Activated CD8-positive, alpha-beta T cell treated with anti-CD3 and anti-CD28 coated beads, Interleukin-2, amount 10 ng/mL, durations not matched to agents 7 days and 5 days (primary cell): ENCODE measurements at regions not wholly inside any gene's neighbourhood (a gene's known extent, or its start where the extent isn't known, plus 50 kb on each side); places are given as distances from the start of the nearest gene placed in this dataset.
"Not testable (repeated sequence)": the region's sequence is repeated elsewhere in the genome, so short reads cannot be mapped to it uniquely, and the experiment has no call there.

Experiments
- ATAC-seq: fragments of 150-1000 bp; cut with Tn5 transposase; one replicate; pipeline ENCODE4 v1.10.0; 2021; ENCODE audit warnings: moderate library complexity
- CTCF ChIA-PET: fragments of 350-600 bp; sonication (Branson Sonifier 250); formaldehyde crosslinking; loops from one replicate; lab custom pipeline; 2021; ENCODE audit warnings: antibody characterized with exemption; lab: Charles Lee
- POLR2A ChIA-PET: fragments of 350-600 bp; sonication (Branson Sonifier 250); formaldehyde crosslinking; loops from one replicate; lab custom pipeline; 2021; ENCODE audit warnings: antibody characterized with exemption; lab: Charles Lee
- DNase-seq: peaks from one replicate; pipeline ENCODE4 v3.0.0-alpha.2; 2020
- H3K27ac Mint-ChIP-seq: one replicate; pipeline ENCODE4 v1.8.0; 2021; ENCODE audit warnings: mild to moderate bottlenecking, mixed read lengths
- H3K27me3 Mint-ChIP-seq: one replicate; pipeline ENCODE4 v1.8.0; 2021; ENCODE audit warnings: low read depth, mixed read lengths
- H3K36me3 Mint-ChIP-seq: one replicate; pipeline ENCODE4 v1.8.0; 2021; ENCODE audit warnings: low read depth, mixed read lengths
- H3K4me1 Mint-ChIP-seq: one replicate; pipeline ENCODE4 v1.8.0; 2021; ENCODE audit warnings: low read depth, mixed read lengths
- H3K4me3 Mint-ChIP-seq: one replicate; pipeline ENCODE4 v1.8.0; 2021; ENCODE audit warnings: mild to moderate bottlenecking, mixed read lengths
- H3K9me3 Mint-ChIP-seq: one replicate; pipeline ENCODE4 v1.8.0; 2022; ENCODE audit warnings: mixed read lengths; ENCODE audit not compliant: insufficient read depth

- H3K27me3 Mint-ChIP-seq, POLR2A ChIA-PET, H3K4me1 Mint-ChIP-seq, CTCF ChIA-PET, H3K36me3 Mint-ChIP-seq, H3K27ac Mint-ChIP-seq, DNase-seq, H3K9me3 Mint-ChIP-seq, H3K4me3 Mint-ChIP-seq, ATAC-seq: not testable (repeated sequence)
Measured at GRCh38 chrX:107296184-107296583, 89.8 kb downstream of the DNAAF6 start.

GRCh38 chrX:107298276-107298675 lies 91.9 kb downstream of the DNAAF6 start:
- Mint-ChIP-seq H3K27me3 (peaks cover 3% of the 10 kb centered on the region), H3K27ac (no peak overlapping the region), H3K4me1 (no peaks in the 10 kb centered on the region), H3K9me3 (no peaks in the 10 kb centered on the region), H3K36me3 (no peaks in the 10 kb centered on the region), H3K4me3 (no peak overlapping the region)
- no peak for ATAC-seq
- POLR2A ChIA-PET, result no interaction called here
- no peak for DNase-seq
- CTCF ChIA-PET, result no interaction called here

DNA sequence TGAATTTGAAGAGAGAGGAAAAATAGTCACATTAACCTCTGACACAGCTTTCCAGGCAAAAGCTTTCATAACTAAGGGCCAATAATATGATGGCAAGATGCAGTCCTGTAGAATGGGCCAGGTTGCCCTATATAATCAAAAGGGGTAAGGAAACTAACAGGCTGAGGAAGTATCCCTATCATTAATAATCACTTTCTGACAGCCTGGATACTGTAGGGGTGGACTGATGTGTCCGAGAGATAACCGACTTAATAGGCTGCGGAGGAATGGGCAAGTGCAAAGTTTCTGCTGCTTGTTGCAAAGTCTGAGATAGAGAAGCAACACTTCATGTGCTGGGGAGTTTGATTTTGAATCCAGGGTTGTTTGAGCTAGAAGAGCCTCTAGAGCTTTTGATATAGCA lies 94.8 kb downstream of the DNAAF6 start:
- no peaks in the 10 kb centered on the region for H3K9me3 Mint-ChIP-seq
- H3K4me3 Mint-ChIP-seq, result no peak overlapping the region
- DNase-seq (no peak), ATAC-seq (no peak)
- POLR2A ChIA-PET, result no interaction called here
- H3K4me1 Mint-ChIP-seq, result no peaks in the 10 kb centered on the region
- peaks cover 8% of the 10 kb centered on the region for H3K27me3 Mint-ChIP-seq
- CTCF ChIA-PET, result no interaction called here
- no peaks in the 10 kb centered on the region for H3K36me3 Mint-ChIP-seq
- no peak overlapping the region for H3K27ac Mint-ChIP-seq

GRCh38 chrX:107304141-107304540 lies 97.7 kb downstream of the DNAAF6 start:
- Mint-ChIP-seq H3K27ac (no peak overlapping the region), H3K27me3 (peaks cover 10% of the 10 kb centered on the region), H3K4me1 (no peaks in the 10 kb centered on the region), H3K36me3 (no peaks in the 10 kb centered on the region), H3K9me3 (no peaks in the 10 kb centered on the region), H3K4me3 (no peak overlapping the region)
- DNase-seq (no peak), ATAC-seq (no peak)
- ChIA-PET CTCF (no interaction called here), POLR2A (no interaction called here)

DNA sequence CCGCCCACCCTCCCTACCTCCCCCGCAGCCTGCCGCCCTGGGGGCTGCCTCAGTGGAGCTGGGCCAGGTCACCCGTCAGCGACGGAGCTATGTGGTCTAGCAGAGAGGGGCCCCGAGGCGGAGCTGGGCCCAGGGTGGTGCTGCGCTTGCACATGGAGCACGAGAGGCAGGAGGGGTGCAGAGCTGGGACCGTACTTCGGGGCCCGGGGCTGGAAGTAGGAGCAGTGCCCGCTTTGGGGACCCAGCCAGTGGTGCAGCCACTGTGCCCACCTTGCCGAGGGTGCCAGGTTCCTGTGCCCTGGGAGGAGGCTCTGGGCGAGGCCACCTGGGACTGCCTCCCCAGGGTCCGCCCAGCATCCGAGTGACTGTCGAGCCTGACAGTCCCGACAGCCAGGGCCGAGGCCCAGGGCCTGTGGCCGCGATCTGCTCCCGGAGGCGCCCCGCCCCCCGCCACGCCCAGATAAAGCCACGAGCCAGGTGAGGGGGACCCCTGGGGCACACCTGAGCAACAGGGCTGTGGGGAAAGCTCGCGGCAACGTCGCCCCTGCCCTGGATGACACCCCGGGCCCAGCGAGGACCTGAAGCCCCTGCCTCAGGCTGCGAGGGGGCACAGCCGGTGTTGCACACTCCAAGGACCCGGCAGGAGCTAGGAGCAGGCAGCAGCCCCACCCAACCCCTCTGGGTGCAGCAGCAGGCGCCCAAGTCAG lies 117.5 kb downstream of the DNAAF6 start:
- Mint-ChIP-seq H3K27me3 (peaks cover 3% of the 10 kb centered on the region), H3K4me1 (no peaks in the 10 kb centered on the region), H3K36me3 (no peaks in the 10 kb centered on the region), H3K9me3 (no peaks in the 10 kb centered on the region), H3K27ac (no peak overlapping the region), H3K4me3 (no peak overlapping the region)
- ChIA-PET CTCF (no interaction called here), POLR2A (no interaction called here)
- DNase-seq (no peak), ATAC-seq (no peak)

- no peak overlapping the region for H3K4me3 Mint-ChIP-seq
- H3K27ac Mint-ChIP-seq, result no peak overlapping the region
- H3K36me3 Mint-ChIP-seq, result no peaks in the 10 kb centered on the region
- DNase-seq (peak; percentile 19), ATAC-seq (no peak)
- ChIA-PET CTCF (interaction anchor here (0.6 to 1.2 kb wide), 2 partner anchors 295 to 431 kb away, joined by 3 to 4 read pairs; no protein-coding TSS in a partner anchor), POLR2A (no interaction called here)
- no peaks in the 10 kb centered on the region for H3K9me3 Mint-ChIP-seq
- H3K4me1 Mint-ChIP-seq, result no peaks in the 10 kb centered on the region
- peaks cover 3% of the 10 kb centered on the region for H3K27me3 Mint-ChIP-seq
Measured at GRCh38 chrX:107324493-107325310, 118.3 kb downstream of the DNAAF6 start.

- H3K4me1 Mint-ChIP-seq, result no peaks in the 10 kb centered on the region
- H3K4me3 Mint-ChIP-seq, result no peak overlapping the region
- H3K27ac Mint-ChIP-seq, result no peak overlapping the region
- ATAC-seq (no peak), DNase-seq (no peak)
- H3K9me3 Mint-ChIP-seq, result no peaks in the 10 kb centered on the region
- H3K27me3 Mint-ChIP-seq, result peaks cover 3% of the 10 kb centered on the region
- ChIA-PET POLR2A (no interaction called here), CTCF (interaction anchor here (1.2 kb wide), 1 partner anchor 432 kb away, joined by 4 read pairs; no protein-coding TSS in a partner anchor)
- H3K36me3 Mint-ChIP-seq, result no peaks in the 10 kb centered on the region
Measured at GRCh38 chrX:107325467-107325866, 119.1 kb downstream of the DNAAF6 start.

- Mint-ChIP-seq H3K4me1 (no peaks in the 10 kb centered on the region), H3K9me3 (no peaks in the 10 kb centered on the region), H3K27ac (no peak overlapping the region), H3K4me3 (no peak overlapping the region), H3K36me3 (no peaks in the 10 kb centered on the region), H3K27me3 (no peaks in the 10 kb centered on the region)
- POLR2A ChIA-PET, result no interaction called here
- ATAC-seq, result no peak
- CTCF ChIA-PET, result no interaction called here
- DNase-seq, result no peak
Measured at GRCh38 chrX:107348051-107348450, 101.4 kb upstream of the FRMPD3 start.

- POLR2A ChIA-PET, result no interaction called here
- no peak overlapping the region for H3K27ac Mint-ChIP-seq
- no peaks in the 10 kb centered on the region for H3K27me3 Mint-ChIP-seq
Measured at GRCh38 chrX:107348990-107349389, 100.5 kb upstream of the FRMPD3 start.

DNA sequence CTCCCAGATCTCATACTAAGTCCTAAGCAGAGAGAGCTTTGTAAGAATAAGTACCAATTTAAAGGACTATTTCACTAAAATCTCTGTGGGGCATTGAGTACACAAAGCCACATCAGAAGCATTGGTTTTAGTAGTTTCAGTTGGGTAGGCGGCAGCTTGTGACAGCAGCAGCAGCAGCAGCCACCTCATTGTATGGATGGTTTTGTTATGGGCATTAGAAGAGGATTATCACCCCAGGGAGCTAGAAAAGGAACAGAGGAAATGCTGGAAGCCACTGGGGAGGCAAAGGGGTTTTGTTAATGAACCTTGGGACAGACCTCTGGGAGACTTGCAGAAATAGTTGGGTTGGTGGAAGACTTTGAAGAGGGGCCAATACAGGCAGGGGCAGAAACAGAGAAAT lies 93.9 kb upstream of the FRMPD3 start:
- no peaks in the 10 kb centered on the region for H3K4me1 Mint-ChIP-seq
- POLR2A ChIA-PET, result no interaction called here
- ATAC-seq (no peak), DNase-seq (no peak)
- no peaks in the 10 kb centered on the region for H3K36me3 Mint-ChIP-seq
- H3K9me3 Mint-ChIP-seq, result no peaks in the 10 kb centered on the region
- H3K27ac Mint-ChIP-seq, result no peak overlapping the region
- H3K27me3 Mint-ChIP-seq, result peaks cover 2% of the 10 kb centered on the region
- CTCF ChIA-PET, result no interaction called here
- H3K4me3 Mint-ChIP-seq, result no peak overlapping the region

More at GRCh38 chrX:107348990-107349389, 100.5 kb upstream of the FRMPD3 start:
- ATAC-seq (no peak), DNase-seq (no peak)
- no peaks in the 10 kb centered on the region for H3K9me3 Mint-ChIP-seq
- no peak overlapping the region for H3K4me3 Mint-ChIP-seq
- H3K4me1 Mint-ChIP-seq, result no peaks in the 10 kb centered on the region
- no peaks in the 10 kb centered on the region for H3K36me3 Mint-ChIP-seq
- CTCF ChIA-PET, result no interaction called here

DNA sequence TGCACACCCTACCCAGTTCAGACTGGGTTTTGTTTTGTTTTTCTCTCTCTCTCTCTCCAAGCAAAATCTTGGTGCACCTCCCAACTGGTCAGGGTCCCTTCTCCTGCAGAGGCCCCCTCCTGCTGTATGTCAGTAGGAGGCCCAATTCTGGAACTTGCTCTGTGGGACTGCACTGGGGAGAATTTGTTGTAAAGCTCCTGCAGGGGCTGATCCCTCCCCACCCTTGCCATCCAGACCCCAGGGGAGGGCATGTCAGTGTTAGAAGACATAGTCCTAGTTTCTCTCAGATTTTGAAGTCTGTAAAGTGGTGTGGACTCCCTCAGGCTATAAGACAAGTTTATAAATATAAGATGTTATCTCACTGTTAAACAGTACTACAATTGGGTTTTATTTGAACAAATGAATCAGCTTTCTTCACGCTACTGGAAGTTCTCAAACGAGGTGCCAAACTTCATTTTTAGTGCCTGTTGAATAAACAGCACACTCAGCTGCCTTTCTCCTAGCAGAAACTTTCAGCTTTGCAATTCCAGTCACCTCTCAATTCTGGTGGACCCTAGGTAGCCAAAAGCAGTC lies 88.6 kb upstream of the FRMPD3 start:
- Mint-ChIP-seq H3K4me3 (no peak overlapping the region), H3K27ac (no peak overlapping the region), H3K9me3 (no peaks in the 10 kb centered on the region), H3K4me1 (no peaks in the 10 kb centered on the region), H3K27me3 (peaks cover 2% of the 10 kb centered on the region), H3K36me3 (no peaks in the 10 kb centered on the region)
- DNase-seq (no peak), ATAC-seq (no peak)
- POLR2A ChIA-PET, result no interaction called here
- CTCF ChIA-PET, result no interaction called here

- H3K4me3 Mint-ChIP-seq, H3K4me1 Mint-ChIP-seq, POLR2A ChIA-PET, ATAC-seq, H3K9me3 Mint-ChIP-seq, H3K27ac Mint-ChIP-seq, CTCF ChIA-PET, H3K36me3 Mint-ChIP-seq, DNase-seq, H3K27me3 Mint-ChIP-seq: not testable (repeated sequence)
Measured at GRCh38 chrX:107370185-107370584, 79.3 kb upstream of the FRMPD3 start.
